ENCODE measurements at regions not wholly inside any gene's neighbourhood (a gene's known extent, or its start where the extent isn't known, plus 50 kb on each side); places are given as distances from the start of the nearest gene placed in this dataset.

DNA sequence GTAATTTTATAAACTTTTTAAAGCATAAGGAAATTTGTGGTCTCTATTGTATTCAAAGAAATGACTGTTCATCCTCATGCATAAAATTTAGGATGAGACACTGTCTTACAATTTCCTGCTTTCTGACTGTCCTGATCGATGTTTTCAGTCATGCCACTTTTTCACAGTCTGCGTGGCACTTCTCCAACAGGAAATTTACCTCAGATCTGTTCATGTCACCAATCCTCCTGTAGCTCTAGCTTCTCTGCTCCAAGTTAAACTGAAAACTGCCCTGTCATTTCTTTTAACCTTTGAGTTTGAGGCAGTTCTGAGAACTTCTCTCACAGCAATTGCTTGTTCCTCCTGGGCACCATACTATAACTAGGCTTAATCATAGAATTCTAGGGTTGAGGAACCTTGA lies 455.1 kb downstream of the EFNA5 start:
- no peak for DNase-seq

DNA sequence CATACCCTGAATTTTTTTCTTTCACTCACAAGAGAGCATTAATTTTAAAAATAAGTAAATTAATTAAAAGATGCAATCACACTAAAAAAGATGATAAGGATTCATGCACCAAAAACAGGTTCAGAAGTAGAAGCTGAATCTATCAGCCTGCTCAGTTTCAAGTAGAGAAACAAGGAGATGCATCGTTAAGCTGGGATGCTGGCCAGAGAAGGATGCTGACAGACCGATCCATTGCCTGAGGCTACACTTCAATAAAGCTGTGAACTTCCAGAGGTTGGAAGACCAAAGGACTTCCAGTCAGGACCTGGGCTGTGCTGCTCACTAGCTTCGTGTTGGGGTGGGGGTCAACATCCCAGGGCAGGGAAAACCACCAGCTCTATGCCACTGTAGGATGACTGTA lies 457.7 kb downstream of the EFNA5 start:
- no peak for DNase-seq

GRCh38 chr5:107211630-107212029 lies 459.1 kb downstream of the EFNA5 start:
- no peak for DNase-seq

- DNase-seq: no peak
Measured at GRCh38 chr5:107208867-107209266, 461.9 kb downstream of the EFNA5 start.

DNA sequence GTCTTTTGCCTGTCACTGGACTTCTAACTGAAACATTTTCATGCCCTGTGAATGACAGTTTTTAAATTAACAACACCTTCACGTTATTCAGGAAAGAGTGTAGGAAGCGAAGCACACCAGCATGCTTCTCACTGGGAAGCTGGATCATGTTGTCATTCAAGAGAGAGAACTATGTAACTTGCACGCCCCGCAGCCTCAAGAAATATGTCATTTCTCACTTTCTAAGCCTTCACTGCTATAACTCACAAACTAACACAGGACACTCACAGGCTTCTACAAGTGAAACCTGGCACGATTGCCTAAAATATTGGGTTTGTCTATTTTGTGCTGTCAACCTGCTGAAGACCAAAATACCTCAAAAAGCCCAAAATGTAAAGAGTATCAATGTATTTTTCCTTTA lies 466.3 kb downstream of the EFNA5 start:
- DNase-seq: no peak

DNA sequence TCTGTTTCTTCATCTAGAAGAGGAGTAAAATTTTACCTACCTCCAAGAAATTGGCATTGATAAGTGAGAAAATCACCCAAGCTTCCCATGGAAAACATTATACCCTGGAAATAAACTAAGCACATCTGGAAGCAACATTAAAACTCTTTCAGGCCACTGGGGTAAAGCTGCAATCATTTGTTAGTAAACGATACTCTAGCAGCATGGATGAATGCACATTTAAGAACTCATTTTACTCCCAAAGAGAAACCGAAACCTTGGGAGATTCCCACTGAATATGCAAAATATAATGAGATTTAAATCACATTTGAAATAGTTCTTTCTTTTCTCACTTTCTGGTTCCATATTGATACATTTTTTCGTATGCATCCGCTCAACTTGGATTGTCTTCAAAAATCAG lies 467.5 kb downstream of the EFNA5 start:
- no peak for DNase-seq

DNA sequence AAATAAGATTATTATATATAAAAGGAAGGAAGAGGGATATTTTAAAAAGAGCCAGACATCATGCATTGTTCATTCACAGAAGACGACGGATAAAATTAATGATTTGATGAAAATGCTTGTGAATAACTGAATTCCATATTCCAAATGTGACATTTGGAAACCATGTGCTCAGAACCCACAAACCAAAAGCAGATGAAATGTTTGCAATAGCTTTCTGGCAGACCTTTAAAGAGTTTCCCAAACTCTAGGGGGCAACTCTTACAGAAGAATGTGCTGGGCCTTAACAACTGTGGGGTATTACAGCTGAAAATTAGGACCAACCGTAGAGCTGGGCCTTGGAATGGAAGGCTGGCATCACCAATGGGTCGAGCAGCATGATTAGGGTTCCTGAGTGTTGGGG lies 471.0 kb downstream of the EFNA5 start:
- DNase-seq: no peak

DNA sequence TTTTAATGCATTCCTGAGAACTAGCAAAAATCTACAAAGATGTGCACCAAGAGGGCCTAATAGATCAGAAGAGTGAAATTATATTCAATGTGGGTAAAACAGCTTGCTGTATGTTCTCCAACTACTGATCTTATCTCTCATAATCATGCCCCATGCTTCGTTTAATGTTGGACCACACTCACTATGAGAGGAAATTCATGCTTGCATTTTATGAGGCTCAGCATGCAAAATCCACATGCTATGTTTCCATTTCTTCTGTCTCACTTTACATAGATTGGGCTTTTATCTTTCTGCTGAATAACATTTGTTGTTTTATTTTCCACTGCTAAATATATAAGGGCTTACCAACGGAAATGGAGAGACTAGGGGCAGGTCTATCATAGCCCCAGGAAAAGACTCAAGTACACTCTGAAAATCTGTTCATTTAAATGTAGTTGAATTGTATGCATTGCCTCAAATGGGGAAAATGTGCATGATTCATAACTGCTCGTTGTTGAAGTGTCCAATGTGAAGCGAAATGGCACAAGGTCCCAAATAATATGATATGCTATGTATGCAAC lies 474.2 kb downstream of the EFNA5 start:
- DNase-seq: no peak

- no peak for DNase-seq
Measured at GRCh38 chr5:107195890-107196395, 474.8 kb downstream of the EFNA5 start.

- DNase-seq: no peak
Measured at GRCh38 chr5:107184871-107185270, 485.9 kb downstream of the EFNA5 start.

- DNase-seq: no peak
Measured at GRCh38 chr5:107184066-107184465, 486.7 kb downstream of the EFNA5 start.

DNA sequence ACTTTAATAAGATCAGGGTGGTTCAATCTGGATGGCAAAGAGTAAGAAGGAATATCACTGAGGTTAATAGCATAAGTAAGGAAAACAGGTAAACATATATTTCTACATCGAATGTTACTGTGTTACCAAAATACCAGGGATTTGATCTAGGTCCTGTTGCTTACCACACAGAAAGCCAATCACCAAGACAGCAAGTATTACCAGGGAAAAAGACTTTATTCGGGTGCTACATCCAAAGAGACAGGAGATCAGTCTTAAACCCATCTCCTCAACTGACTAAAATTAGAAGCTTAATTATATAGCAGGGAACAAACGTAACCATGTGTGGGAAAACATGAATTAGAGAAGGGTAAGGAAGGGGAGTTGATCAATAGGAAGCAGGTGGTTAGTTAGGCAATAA lies 500.1 kb downstream of the EFNA5 start:
- no peak for DNase-seq

DNA sequence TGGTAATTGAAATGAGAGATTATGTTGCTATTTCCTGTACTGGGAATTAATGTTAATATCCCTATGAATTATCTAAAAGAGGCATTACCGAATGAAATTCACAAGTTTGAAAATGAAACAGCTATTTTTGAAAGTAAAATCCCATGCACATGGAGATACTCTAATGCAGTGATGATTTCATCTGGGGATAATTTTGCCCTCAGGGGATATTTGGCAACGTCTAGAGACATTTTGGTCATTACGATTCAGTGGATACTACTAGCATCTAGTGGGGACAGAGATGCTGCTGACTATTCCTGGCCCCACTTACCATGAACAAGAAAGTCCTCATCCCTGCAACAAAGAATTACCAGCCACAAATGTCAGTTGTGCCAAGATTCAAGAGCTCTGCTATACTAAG lies 500.9 kb downstream of the EFNA5 start:
- DNase-seq: no peak

DNA sequence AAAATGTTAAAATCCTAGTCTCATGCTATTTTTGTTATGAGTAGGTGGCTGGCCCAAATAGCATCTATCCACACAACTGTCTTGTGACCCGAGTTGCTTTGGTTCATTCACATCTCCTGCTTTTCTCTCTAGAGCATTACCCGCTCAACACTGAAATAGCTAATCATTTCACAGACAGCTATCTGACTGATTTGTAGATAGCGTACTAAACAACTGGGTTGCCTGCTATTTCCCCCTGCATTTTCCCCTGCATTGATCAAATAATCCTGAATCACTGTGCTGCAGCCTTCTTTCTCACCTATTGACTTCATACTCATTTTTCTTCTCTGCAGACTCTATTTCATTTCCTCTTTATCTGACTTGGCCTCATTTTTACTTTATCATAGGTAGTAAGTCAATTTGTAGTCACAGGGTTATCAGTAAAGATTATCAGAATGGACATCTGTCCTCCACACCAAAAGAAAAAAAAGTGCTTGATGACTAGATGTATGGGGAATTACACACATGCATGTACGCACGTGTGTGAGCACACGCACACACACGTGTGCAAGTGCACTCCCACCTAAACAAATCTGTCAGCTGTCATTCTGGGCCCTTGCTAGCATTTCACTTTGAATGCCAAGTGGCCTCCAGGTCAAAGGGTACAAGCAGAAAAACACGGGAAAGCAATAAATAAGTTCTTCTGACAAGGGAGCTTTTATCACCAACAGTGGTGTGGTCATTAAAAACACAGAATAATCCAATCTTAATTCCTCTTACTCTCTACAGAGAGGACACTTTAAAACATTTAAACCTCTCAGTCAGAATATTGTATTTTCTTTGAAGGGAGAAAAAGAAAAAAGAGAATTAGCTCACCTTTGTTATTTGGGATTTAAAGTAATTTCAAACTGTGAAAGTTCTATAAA lies 501.6 kb downstream of the EFNA5 start:
- DNase-seq: no peak

DNA sequence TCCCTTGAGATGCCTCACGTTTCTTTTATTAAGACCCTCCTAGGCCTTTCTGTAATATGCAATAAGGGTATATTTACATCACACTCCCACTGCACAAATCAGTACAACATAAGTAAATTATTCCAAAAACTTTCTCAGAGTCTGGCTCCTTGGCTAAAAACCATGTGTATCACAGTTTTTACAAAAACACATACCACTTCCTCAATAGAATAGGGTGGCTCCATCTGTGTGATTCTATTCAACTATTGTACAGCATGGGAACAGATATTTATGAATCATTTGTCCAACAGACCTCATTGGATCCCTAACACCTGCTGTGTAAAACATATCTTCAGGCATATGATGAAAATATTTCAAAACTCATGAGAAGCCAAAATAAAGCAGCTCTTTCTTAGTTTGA lies 502.7 kb downstream of the EFNA5 start:
- DNase-seq: no peak

GRCh38 chr5:107165296-107165695 lies 505.4 kb downstream of the EFNA5 start:
- no peak for DNase-seq

DNA sequence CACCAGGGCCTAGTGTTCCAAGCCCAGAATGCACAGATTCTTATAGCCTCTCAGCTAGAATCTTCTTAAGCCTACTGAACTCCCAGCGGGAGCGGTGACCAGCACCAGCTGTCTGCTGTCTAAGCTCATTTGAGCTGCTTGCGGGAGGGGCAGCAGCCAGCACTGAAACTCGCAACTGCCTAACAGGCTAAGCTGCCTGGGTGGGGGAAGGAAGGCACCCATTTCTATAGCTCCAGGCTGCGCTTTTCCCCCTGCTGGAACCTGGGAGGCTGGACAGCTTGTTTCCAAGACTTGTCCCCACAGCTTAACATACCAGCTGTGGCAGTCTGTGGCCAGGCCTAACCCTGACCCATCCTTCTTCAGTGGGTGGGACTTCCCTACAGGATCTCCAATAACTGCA lies 512.9 kb downstream of the EFNA5 start:
- DNase-seq: no peak

GRCh38 chr5:107155707-107156106 lies 515.0 kb downstream of the EFNA5 start:
- DNase-seq: no peak

DNA sequence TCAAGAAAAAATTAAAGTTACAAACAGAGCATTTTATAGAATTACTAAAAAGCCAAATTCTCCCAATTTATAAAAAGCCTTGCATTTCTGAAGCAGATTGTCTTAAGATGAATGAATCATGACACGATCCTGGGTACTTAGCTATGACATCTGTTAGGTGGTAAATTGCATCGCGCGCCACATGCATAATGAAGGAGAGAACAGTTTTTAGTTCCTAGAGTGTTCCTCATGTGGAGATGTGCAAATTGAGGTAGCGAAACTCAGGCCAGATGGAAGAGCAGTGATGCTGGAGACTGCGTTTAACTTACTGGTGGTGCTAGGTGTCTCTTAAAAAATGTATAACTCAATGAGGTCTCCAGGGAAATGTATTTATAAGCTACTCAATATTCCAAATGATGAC lies 516.1 kb downstream of the EFNA5 start:
- DNase-seq: no peak

DNA sequence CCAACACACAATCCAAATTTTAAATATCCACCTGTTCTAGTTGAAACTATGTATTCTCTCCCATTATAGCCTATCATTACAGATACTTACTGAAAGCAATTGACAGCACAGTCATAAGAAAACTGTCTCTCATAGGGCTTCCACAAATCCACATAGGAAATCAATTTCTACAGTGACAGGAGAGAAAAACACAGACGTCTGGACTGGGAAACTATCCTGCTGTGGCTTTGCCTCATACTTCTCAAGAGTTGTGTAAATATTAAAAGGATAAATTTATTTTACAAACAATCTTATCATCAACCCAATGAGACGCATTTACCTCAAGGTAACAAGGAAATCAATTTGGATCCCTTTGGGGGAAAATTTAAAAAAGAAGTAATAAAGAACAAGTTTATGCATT lies 517.5 kb downstream of the EFNA5 start:
- no peak for DNase-seq

DNA sequence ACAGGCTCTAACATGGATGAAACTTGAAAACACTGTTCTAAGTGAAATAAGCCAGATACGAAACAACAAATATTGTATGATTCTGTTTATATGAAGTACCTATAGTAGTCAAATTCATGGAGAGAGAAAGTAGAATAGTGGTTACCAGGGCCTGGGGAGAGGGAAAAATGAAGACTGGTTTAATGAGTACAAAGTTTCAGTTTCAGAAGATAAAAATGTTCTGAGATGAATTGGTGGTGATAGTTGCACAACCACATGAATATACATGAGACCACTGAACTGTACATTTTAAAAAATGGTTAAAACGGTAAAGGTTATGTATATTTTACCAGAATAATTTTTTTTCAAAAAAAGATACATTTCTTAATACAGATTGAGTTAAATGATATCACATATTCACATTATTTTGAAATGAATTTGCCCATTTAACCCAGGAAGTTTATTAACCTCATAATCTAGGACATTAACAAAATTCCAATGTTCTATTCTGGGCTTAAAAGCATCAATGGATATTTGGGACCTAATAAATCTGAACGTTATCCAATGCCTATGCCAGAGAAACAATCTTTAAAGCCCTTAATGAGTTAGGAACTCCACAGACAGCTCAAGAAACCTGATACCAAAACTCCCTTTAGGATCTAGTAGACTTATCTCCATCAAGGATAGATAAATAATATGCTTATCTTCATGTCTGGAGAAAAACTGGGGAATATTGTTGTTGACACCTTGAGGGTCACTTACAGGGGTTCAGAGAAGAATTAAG lies 521.3 kb downstream of the EFNA5 start:
- no peak for DNase-seq

- DNase-seq: no peak
Measured at GRCh38 chr5:107147589-107147988, 523.1 kb downstream of the EFNA5 start.

GRCh38 chr5:107146901-107147300 lies 523.8 kb downstream of the EFNA5 start:
- DNase-seq: no peak

DNA sequence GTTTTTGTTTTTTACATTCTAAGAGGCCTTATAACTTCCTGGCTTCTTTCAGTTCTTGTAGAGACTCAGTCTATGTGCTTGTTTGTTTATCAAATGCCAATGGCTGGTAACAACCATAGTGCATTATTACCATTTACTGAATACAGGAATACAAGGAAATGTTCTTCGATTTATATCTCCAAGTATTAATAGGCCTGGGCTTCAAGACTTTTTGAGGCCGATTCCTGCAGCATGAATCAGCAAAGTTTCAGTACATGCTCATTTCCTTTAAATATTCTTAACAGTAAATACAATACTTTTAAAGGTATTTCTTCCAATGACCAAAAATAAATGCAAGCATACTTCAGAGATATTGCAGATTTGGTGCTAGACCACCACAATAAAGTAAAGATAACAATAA lies 535.3 kb downstream of the EFNA5 start:
- no peak for DNase-seq
